ENCODE measurements at regions not wholly inside any gene's neighbourhood (a gene's known extent, or its start where the extent isn't known, plus 50 kb on each side); places are given as distances from the start of the nearest gene placed in this dataset.
"Not testable (repeated sequence)": the region's sequence is repeated elsewhere in the genome, so short reads cannot be mapped to it uniquely, and the experiment has no call there.

DNA sequence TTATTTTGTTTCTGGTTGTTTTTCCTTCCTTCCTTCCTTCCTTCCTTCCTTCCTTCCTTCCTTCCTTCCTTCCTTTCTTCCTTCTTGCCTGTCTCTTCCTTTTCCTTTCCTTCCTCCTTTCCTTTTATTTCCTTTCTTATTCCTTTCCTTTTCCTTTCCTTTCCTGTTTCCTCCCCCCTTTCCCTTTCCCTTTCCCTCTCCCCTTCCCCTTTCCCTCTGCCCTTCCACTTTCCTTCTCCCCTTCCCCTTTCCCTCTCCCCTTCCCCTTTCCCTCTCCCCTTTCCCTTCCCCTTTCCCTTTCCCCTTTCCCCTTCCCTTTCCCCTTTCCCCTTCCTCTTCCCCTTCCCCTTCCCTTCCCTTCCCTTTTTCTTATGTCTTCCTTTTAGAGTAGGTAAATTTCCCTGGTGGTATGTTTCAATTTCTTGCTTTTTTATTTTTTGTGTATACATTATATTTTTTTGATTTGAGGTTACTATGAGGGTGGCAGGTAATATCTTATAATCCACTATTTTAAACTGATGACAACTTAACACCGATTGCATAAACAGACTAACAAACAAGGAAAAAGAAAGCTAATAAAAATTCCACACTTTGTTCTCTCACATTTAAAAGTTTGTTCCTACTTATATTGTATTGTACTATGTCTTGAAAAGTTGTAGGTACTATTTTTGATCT is 311.0 kb upstream of the FSHR start:
- DNase-seq = no peak

DNA sequence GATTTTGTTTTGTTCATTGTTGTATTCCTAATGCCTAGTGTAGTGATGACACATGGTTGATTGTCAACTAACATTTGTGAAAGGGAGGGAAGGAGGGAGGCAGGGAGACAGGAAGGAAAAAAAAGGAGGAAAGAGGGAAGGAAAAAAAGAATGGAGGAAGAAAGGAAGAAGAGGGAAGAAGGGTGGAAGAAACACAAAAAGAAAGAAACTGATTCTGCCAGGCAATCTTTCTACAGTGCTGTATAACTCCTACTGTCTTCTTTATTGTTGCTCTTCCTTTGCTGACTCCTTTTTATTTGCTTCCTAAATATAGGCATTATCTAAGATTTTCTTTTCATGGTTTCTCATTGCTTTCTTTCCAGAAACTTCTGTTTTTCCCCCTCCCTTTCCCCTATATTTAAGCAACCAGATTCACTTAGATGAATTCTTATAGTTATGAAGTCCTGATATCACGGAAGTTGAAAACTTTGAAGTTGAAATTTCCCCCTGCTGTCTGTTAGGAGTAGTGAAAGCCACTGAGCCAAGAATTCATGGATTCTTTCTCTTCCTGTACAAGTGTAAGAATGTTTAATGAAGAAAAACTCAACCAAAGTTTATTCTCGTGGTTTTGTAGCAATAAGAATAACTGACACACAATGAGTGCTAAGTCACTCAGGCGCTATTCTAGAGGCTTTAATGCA is 305.1 kb upstream of the FSHR start:
- DNase-seq = no peak

DNA sequence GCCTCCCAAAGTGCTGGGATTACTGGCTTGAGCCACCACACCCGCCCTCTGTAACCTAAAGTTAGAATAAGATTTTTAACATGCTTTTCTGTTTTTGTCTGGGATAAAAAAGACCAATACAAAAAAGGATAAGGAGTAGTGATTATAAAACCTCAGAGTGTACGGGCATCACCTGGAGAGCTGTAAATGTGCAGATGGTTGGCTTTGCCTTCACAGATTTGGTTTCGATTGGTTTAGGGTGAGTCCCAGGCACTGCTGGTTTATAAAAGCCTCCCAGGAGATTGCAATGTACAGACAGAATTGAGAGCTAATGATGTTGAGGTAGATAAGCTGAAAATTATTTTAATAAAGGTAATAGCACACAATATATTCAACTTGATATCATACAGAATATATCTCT is 289.7 kb upstream of the FSHR start:
- no peak for DNase-seq

DNA sequence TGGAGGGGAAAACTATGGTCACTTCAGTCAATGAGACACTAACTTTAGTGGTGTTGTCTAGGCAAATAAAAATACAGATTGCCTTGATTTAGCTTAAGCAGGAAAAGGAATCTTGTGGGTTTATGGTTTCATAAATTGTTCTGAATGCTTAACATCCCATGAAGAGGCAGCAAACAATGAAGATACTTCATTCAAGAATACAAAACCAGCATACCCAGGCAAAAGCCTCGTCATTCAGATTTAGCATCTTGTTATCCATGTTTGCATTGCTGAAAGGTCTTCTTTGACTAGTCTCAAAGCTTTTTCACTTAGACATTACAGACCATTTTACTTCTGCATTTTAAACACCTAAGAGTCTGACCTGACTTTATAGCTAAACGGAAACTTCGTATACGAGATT is 272.7 kb upstream of the FSHR start:
- DNase-seq = no peak

DNA sequence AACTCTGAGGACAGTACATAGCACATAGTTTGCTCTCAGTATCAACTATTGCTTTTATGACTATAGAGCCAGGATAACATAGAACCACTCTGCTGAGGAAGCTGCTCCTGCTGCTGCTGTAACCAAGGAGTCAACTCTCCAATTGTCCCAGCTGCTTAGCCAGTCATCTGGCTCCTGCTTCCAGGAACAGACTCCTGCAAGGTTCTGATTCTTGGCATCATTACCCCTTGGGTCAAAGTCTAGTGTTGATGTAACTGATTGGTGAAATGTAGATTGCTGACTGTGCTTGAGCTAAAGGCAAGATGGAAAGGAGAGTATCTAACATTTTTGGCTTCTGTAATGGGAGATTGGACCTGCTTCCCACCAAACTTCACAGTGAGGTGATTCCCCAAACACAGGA is 261.9 kb upstream of the FSHR start:
- DNase-seq = no peak

DNA sequence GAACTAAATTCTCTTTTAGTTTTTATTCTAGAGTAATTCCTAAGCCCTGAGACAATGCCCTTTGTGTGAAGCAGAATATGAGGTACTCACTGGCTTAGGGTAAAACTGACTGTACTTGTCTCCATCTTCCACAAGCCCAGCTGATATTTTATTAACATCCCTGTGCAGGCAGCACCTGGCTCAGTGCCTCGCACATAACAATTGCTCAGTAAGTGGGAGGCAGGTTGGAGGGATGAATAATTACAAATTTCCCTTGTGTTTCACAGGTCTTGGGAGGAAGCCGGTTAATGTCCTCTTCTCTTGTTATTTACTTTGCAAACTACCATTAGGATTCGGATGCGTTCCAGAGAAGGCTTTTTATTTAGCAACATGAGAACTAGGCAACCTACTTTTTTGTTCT is 249.8 kb upstream of the FSHR start:
- no peak for DNase-seq

DNA sequence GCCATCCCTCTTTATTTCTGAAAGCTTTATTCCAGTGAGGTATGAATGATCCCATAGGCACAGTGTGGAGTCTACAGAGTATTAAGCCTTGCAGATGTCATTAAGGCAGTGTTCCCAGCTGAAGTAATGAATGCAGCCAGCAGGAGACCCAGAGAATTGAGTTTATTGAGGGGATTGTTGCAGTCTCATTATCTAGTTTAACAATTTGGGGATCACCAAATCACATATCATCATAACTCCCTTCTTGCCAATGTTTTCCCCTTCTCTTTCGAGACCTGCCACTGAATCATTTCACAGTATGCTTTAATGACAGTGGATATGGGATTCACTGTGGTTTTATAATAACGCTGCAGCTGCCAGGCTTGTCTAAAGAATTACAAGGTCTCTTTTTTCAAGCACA is 249.3 kb upstream of the FSHR start:
- no peak for DNase-seq

DNA sequence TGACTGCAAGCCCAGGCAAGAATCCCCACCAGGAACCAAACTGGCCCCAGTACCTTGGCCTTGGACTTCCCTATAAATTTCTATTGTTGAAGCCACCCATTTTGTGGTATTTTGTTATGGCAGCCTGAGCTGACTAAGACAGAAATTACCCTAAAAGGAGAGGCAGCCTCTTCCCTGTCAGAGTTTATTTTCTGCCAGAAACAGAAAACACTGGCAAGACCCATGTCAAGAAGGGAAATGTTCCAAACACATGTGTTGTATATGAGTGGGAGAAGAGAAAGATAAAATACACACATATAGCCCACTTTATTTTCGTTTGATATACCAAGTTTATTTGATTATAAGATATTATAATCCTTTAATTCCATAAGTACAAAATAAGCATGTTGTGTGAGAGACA is 225.1 kb upstream of the FSHR start:
- DNase-seq = no peak

DNA sequence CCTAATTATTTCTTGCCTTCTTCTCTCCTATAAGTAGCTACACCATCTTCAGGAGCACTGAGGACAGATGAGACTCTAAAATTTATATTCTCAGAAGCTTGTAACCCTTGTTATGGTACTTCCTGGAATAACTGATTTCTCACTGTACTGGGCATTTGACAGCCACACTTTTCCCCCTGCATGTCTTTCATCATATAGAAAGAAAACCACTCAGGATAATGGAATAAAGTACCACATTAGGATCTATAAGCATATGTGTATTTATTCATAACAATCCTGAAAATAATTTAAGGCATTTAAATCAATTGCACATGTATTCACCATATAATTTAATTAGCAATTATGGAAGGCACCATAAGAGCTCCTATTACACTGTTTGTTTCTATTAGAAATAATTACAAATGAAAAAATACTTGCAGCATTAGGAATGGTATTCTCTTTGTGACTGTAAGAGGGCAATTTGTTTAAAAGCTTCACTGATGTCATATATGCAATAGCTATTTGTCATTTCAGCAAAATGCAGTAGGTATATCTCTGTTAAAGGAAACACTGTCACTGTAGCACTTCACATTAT is 216.9 kb upstream of the FSHR start:
- no peak for DNase-seq

DNA sequence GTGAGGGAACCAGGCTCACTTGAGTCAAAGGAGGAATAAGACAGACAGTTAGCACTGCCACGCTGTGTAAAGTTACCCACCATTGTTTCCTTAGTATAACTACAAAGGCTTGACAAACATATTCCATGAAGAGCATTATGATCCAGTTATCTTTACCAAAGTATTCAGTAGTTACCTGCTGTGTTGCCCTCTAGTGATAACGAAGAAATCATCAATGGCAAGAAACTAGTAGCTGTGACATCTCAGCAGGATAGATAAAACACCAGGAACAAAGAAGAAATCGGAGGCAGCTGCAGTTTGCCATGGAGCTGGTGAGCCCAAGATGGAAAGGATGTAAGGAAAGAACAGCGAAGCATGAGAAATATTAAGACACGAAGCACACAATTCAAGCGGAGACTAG is 215.3 kb upstream of the FSHR start:
- no peak for DNase-seq

DNA sequence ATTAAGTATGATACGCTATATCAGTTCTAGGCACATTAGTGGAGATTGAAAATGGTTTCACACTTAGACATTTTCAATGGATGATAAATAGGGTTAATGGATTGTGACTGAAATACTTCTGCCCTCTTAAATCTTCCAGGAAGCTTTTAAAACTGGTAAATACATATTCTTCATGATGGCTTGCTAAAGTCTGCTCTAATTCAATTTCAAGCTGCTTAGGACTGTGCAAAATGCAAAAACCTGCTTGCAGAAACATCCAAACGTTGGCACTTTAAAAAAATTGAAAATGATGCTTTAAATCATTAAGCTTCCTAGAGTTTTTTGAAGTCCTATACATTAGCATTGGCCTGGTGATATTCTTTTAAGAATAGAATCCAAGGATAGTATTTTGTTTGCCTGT is 214.8 kb upstream of the FSHR start:
- DNase-seq = no peak

DNA sequence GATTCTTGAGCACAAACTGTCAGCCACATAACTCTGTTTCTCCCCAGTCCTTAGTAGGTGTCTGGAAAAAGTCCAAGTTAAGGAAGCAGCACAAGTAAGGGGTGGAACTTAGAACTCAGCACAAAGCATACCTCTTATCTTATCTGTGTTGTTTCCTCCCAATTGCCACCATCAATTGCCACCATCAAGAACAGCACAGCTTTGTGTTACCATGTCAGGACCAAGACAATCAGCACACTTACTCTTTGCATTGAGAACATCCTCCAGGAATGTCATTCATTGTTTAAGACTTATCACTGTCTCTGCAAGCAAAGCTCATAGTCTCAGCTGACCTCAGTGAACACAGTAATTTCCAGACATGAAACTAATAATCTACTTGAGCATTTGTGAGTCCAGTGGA is 212.7 kb upstream of the FSHR start:
- no peak for DNase-seq

DNA sequence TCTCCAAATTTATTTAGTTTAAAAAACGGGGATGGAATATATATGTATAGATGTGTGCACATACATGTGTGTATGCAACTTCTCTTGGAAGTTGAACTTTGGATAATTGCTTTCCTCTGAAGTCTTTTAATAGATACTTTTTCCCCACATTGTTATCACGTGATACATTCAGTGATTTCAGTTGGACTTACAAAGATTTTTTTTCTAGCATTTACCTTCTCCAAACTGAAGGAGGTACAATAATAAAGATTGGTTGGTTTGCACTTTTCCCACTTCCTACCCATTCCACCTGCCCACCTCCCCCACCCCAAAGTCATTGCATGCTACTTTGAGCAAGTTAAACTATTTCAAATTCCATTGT is 206.1 kb upstream of the FSHR start:
- no peak for DNase-seq

DNA sequence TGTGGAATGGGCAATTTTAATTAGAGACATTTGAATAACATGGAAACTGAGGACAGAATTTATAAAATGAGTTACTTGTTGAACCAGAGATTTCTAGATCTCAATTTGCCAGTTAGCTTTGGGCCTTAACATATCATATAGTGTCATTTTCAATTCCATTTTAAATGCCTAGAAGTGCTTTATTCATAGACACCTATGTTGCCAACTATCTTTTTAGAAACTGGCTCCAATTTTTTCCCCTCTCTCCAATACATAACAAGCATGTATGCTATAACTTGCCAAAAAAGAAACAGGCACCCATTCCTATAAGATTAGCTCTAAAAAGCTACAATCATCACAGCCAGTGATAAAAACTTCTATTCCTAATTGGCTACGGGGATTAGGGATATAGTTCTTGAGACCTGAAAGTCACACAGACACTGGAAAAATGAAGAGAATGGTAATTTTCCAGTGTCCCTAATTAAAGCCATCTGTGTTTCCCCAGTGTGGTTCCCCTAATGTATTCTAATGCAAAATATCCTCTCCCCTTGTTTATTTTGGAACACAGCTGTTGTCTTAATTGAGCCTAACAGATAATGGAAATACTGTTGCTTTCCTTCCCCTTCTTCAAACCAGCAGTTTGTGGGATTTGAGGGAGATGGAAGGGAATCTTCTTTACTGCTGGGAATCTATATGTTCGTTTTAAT is 205.5 kb upstream of the FSHR start:
- no peak for DNase-seq

DNA sequence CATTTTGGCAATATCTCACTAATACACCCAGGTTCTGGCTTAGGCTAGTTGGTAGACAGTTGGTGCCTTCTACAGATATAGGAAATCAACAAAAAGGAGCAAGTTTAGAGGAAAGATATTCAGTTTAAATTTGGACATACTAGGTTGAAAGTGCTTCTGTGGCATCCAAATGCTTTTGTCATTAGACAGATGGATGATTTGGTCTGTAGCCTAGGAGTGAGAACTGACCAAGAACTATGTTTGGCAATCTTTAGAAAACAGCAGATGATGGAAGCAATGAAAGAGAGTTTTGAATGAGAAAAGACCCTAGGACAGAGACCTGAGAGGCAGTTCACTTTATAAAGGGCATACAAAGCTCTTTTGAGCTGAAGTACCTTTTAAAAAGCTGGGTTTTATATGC is 201.3 kb upstream of the FSHR start:
- no peak for DNase-seq

DNA sequence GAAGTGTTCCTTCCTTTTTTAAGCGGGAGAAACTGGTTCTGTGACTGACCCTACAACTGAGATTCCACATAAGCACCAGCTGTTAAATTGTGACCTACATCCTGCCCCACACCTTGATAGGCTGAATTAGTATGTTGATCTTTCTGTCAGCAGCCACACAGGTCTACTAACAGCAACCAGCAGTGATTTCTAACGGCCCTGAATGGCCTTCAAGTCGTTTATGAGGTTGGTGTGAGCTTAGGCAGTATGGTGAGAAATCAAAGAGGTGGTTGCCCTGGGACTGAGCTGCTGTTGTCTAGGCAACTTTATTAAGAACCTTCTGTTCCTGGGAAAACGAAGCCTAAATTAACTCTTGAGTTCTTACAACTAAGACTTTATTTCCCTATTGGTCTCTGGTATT is 197.2 kb upstream of the FSHR start:
- no peak for DNase-seq

DNA sequence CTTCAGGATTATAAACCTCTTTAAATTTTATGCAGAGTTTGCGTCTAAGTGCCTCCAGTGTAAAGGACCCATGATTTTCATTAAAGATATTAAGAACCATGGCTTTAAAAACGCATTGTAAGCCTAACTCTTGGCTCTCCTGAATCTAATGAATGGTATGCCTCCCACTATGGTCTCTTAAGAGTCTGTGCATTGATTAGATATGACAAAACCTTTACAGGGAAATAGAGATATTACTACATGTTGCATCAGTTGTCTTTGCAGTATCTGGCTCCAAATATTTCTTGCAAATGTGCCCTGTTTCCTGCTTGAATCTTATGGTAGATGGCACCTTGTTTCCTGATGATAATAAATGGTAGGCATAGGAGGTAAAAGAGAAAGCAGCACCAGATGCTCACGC is 189.3 kb upstream of the FSHR start:
- no peak for DNase-seq

DNA sequence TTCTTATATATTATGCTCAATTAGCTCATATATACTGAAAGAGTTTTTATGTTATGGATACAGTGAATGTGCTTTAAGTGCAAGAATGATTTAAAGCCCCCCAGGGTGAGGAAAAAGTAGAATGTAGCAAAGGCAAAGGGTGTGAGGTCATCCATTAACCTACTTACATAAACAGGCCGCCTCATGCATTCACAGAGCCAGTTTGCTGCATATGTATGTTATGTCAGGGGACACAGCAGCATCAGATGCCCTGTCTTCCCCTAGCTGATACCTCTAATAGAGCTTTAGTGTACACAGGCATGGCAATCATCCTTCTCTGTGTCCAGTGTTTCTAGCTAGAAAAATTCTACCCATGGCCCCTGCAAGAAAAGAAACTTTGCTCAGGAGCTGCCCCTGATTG is 187.8 kb upstream of the FSHR start:
- no peak for DNase-seq

DNA sequence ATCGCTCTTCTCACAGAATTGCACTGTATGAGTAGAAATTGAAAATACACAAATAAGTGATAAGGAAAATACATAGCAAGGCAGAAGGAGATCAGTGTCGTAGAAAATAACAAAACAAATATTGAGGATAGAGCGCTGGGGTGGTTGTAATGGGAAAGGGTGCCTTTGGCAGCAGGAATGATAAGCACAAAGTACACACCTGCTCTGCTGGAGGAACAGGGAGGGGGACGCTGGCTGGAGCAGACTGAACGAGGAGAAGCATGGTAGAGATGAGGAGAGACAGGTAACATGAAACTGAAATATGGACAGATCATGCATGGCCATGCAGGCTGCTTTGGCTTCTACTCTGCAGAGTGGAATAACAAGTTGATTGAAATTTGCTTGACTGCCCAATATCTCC is 181.2 kb upstream of the FSHR start:
- DNase-seq = peak; percentile 1

DNA sequence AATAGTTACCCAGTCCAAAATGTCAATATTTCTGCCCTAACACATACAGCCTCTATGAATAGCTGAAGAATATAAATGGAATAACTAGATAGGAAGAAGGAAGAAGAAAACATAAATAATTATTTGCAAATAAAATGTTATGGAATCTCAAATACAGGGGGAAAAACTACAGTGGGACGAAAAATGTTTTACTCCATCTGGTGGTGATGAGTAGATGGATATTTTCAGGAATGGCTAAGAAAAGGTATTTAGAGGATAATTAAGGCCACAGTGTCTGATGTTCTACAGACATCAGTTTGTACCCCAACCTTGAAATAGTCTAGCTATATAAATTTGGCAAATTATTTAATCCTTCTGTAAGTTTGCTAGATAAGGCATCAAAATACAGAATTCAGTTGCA is 178.1 kb upstream of the FSHR start:
- no peak for DNase-seq

DNA sequence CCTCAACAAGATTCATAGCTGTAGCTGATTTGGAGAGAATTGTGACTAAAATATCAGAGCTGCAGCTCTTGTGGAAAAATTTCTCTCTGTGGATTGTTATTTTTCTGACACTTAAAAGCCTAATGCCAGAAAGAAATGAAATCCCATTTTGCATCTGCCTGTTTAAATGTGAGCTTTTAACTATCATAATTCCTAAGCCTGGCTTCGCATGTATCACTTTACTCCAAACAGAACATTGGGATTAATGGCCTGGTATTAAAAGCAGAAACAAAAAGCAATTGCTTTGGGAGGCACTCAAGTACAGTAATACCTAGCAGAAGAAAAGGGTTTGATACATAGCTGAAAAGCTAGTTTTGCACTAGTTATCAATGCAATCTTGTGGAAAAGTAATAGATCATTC is 164.2 kb upstream of the FSHR start:
- no peak for DNase-seq

DNA sequence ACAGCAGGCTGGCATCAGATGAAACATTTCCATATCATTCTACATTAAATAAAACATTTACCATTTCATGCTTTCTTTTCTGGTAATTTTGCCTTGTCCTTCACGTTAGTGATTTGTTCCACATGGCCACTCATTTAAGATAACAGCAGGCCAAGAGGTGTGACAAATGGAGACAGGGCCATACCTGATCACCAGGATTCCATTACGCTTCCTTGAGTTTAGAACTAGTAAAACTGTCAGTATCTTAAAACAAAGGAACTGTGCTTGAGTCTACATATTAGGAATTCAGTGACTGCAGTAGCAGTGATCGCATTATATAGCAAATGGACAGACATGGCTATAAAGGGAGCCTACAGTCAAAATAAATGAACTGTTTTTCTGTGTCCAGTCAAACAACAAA is 155.1 kb upstream of the FSHR start:
- DNase-seq = no peak

DNA sequence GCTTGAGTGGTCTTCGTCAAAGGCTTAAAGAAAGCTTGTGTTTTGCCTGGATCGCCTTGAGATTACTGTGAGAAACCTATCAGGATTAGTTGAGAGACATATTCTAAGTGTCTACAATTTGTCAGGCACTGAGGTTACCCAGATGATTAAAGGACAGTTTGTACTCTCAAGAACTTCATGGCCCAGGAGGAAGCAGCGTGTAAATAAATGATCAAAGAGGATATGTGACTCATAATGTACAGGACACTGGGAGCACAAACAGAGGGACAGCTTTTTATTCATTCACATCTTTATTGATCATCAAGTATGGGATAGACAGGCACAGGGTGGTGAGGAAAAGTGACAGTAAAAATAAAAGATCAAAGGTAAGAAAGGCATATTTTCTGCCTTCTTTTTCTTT is 152.6 kb upstream of the FSHR start:
- DNase-seq = peak; percentile 16

DNA sequence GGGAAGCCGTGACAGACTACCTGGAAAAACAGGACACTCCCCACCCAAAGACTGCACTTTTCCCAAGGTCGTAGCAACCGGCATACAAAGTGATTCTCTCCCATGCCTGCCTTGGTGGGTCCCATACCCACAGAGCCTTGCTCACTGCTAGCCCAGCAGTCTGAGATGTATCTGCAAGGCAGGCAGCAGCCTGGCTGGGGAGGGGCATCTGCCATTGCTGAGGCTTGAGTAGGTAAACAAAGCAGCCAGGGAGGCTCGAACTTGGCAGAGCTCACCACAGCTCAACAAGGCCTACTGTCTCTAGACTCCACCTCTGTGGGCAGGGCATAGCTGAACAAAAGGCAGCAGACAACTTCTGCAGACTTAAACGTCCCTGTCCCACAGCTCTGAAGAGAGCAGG is 144.4 kb upstream of the FSHR start:
- DNase-seq = not testable (repeated sequence)
